ENCODE measurements at regions not wholly inside any gene's neighbourhood (a gene's known extent, or its start where the extent isn't known, plus 50 kb on each side); places are given as distances from the start of the nearest gene placed in this dataset.

DNA sequence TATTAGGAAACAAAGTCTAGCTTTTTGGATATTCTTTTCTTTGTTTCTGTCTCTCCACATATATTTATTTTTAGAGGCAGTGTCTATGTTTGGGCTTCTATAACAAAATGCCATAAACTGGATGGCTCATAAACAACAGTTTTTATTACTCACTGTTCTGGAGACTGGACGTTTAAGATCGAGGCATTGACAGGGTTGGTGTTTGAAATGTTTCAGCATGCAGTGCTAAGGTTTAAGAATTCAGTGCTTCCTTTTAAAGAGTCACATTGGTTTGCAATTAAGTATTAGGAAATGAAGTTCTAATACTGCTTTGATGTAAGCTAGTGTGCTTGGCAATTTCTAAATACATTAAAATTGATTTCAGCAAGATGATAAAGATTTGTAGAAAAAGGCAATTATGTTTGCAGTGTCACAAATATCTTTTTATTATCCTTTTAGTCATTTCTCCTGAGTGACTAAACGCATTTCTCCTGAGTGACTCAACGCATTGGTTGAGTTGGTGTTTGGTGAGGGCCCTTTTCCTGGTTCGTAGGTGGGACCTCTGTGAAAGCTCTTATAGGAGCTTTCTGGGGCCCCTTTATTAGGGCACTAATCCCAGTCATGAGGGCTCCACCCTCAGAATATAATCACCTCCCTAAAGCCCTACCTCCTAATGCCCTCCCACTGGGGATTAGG is 317.0 kb downstream of the USP25 start:
- Mint-ChIP-seq H3K27me3 (ENCODE audit: insufficient read depth, unreplicated experiment) (no peaks in the 10 kb centered on the region), H3K4me3 (ENCODE audit: unreplicated experiment) (no peak overlapping the region), H3K4me1 (ENCODE audit: low read depth, unreplicated experiment) (no peaks in the 10 kb centered on the region), H3K36me3 (ENCODE audit: insufficient read depth, unreplicated experiment) (no peaks in the 10 kb centered on the region), H3K27ac (ENCODE audit: unreplicated experiment) (no peak overlapping the region), H3K9me3 (ENCODE audit: unreplicated experiment) (no peaks in the 10 kb centered on the region)
- no peak overlapping the region for H3K4me3 ChIP-seq (ENCODE audit: low read depth, low read length)
- no peaks in the 10 kb centered on the region for H3K9me3 ChIP-seq
- ChIA-PET POLR2A (no interaction called here), CTCF (no interaction called here)
- no peaks in the 10 kb centered on the region for H3K27me3 ChIP-seq (replicated peaks; ENCODE audit: control insufficient read depth, insufficient read depth, low read length)
- intact Hi-C loops (cut with micrococcal nuclease; ENCODE audit: unreplicated experiment): no loop called here
- no peaks in the 10 kb centered on the region for H3K4me1 ChIP-seq
- no peaks in the 10 kb centered on the region for H3K36me3 ChIP-seq (ENCODE audit: control insufficient read depth, insufficient read depth, low read length)
- no TSS peak for BruUV-seq (replicated peaks)
- TF ChIP-seq, protein P1, sequence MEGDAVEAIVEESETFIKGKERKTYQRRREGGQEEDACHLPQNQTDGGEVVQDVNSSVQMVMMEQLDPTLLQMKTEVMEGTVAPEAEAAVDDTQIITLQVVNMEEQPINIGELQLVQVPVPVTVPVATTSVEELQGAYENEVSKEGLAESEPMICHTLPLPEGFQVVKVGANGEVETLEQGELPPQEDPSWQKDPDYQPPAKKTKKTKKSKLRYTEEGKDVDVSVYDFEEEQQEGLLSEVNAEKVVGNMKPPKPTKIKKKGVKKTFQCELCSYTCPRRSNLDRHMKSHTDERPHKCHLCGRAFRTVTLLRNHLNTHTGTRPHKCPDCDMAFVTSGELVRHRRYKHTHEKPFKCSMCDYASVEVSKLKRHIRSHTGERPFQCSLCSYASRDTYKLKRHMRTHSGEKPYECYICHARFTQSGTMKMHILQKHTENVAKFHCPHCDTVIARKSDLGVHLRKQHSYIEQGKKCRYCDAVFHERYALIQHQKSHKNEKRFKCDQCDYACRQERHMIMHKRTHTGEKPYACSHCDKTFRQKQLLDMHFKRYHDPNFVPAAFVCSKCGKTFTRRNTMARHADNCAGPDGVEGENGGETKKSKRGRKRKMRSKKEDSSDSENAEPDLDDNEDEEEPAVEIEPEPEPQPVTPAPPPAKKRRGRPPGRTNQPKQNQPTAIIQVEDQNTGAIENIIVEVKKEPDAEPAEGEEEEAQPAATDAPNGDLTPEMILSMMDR (IDR thresholded peaks at IDR 0.05; ENCODE audit: insufficient read depth in 1 of 2, low read depth in 1 of 2, low read length in 1 of 2, severe bottlenecking in 1 of 2, unreplicated experiment in 1 of 2): no peak
- no peak for DNase-seq

DNA sequence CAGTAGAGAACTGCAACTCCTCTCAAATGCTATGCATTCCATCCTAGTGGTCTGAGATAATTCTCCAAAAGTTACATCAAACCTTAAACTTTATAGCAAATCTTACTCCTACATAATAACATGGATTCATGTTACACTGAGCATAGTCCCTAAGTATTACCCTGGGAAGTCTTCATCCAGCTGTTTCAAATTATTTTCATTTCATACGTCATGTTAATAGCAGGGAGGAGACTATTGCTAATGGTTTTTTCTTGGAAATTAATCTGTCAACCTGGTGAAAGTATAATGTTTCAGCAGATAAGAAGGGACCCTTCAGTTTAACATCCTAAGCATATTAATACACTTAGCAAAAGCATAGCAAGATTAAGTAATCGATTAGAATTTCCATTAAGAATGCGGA is 318.1 kb downstream of the USP25 start:
- intact Hi-C loops (cut with micrococcal nuclease; ENCODE audit: unreplicated experiment): no loop called here
- no peaks in the 10 kb centered on the region for H3K9me3 Mint-ChIP-seq (ENCODE audit: unreplicated experiment)
- H3K27me3 Mint-ChIP-seq (ENCODE audit: insufficient read depth, unreplicated experiment): no peaks in the 10 kb centered on the region

DNA sequence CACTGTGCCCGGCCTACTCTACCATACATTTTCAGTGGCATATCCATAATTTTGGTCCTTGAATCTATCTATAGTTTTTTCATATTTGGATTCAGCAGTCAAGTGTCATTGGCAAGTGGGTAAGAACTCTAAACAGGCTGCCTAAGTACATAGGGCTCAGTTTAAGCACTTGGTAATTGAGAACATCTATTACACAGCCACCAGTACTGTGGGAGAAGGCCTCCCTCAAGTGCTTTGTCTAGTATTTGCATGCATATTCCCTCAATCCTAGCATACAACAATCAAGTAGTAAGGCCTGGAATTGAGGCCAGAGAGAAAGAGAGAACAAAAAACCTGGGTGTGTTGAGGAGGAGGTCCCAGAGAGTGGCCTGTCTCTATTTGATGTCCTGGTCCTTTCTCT is 325.2 kb downstream of the USP25 start:
- no peaks in the 10 kb centered on the region for H3K27me3 Mint-ChIP-seq (ENCODE audit: insufficient read depth, unreplicated experiment)
- TF ChIP-seq, protein P1 (IDR thresholded peaks at IDR 0.05; ENCODE audit: insufficient read depth in 1 of 2, low read depth in 1 of 2, low read length in 1 of 2, severe bottlenecking in 1 of 2, unreplicated experiment in 1 of 2): no peak
- H3K4me1 Mint-ChIP-seq (ENCODE audit: low read depth, unreplicated experiment): no peaks in the 10 kb centered on the region
- ChIA-PET CTCF (no interaction called here), POLR2A (no interaction called here)
- Histone ChIP-seq H3K4me1 (no peaks in the 10 kb centered on the region), H3K4me3 (ENCODE audit: low read depth, low read length) (no peak overlapping the region), H3K9me3 (no peaks in the 10 kb centered on the region), H3K36me3 (ENCODE audit: control insufficient read depth, insufficient read depth, low read length) (no peaks in the 10 kb centered on the region), H3K27me3 (replicated peaks; ENCODE audit: control insufficient read depth, insufficient read depth, low read length) (no peaks in the 10 kb centered on the region)
- no peak for DNase-seq
- H3K27ac Mint-ChIP-seq (ENCODE audit: unreplicated experiment): no peak overlapping the region
- H3K36me3 Mint-ChIP-seq (ENCODE audit: insufficient read depth, unreplicated experiment): no peaks in the 10 kb centered on the region
- no peak overlapping the region for H3K4me3 Mint-ChIP-seq (ENCODE audit: unreplicated experiment)
- BruUV-seq (replicated peaks): no TSS peak
- intact Hi-C loops (cut with micrococcal nuclease; ENCODE audit: unreplicated experiment): no loop called here
- H3K9me3 Mint-ChIP-seq (ENCODE audit: unreplicated experiment): no peaks in the 10 kb centered on the region

More for the DNA sequence above, 318.1 kb downstream of the USP25 start:
- Mint-ChIP-seq H3K27ac (ENCODE audit: unreplicated experiment) (no peak overlapping the region), H3K36me3 (ENCODE audit: insufficient read depth, unreplicated experiment) (no peaks in the 10 kb centered on the region), H3K4me3 (ENCODE audit: unreplicated experiment) (no peak overlapping the region), H3K4me1 (ENCODE audit: low read depth, unreplicated experiment) (no peaks in the 10 kb centered on the region)
- Histone ChIP-seq H3K9me3 (no peaks in the 10 kb centered on the region), H3K27me3 (replicated peaks; ENCODE audit: control insufficient read depth, insufficient read depth, low read length) (no peaks in the 10 kb centered on the region), H3K4me3 (ENCODE audit: low read depth, low read length) (no peak overlapping the region), H3K4me1 (no peaks in the 10 kb centered on the region), H3K36me3 (ENCODE audit: control insufficient read depth, insufficient read depth, low read length) (no peaks in the 10 kb centered on the region)
- TF ChIP-seq, protein P1 (IDR thresholded peaks at IDR 0.05; ENCODE audit: insufficient read depth in 1 of 2, low read depth in 1 of 2, low read length in 1 of 2, severe bottlenecking in 1 of 2, unreplicated experiment in 1 of 2): no peak
- BruUV-seq (replicated peaks): no TSS peak
- ChIA-PET POLR2A (no interaction called here), CTCF (no interaction called here)
- DNase-seq: no peak
